ENCODE measurements at regions not wholly inside any gene's neighbourhood (a gene's known extent, or its start where the extent isn't known, plus 50 kb on each side); places are given as distances from the start of the nearest gene placed in this dataset.

DNA sequence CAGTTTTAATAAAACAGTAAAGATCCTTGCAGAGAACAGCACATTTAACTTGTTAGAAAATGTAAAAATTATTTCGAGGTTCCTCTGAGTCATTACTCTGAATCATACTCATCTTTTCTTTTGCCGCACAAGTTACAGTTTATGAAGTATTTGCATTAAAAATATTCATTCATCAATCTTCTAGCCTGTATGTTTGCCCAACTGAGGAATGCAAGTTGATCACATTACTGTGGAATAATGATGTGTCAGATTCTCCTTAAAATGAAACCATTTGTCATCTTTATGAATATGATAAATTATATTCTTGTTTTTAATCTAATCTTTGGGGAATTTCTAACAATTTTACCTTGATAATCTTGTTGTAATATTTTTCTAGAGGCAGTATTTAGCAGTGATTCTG, 340.4 kb upstream of the OPRM1 start:
- TF ChIP-seq, protein P1, sequence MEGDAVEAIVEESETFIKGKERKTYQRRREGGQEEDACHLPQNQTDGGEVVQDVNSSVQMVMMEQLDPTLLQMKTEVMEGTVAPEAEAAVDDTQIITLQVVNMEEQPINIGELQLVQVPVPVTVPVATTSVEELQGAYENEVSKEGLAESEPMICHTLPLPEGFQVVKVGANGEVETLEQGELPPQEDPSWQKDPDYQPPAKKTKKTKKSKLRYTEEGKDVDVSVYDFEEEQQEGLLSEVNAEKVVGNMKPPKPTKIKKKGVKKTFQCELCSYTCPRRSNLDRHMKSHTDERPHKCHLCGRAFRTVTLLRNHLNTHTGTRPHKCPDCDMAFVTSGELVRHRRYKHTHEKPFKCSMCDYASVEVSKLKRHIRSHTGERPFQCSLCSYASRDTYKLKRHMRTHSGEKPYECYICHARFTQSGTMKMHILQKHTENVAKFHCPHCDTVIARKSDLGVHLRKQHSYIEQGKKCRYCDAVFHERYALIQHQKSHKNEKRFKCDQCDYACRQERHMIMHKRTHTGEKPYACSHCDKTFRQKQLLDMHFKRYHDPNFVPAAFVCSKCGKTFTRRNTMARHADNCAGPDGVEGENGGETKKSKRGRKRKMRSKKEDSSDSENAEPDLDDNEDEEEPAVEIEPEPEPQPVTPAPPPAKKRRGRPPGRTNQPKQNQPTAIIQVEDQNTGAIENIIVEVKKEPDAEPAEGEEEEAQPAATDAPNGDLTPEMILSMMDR (IDR thresholded peaks at IDR 0.05 in 8 of 11, conservative IDR thresholded peaks at IDR 0.05 in 3 of 11): no peak
- TF ChIP-seq POLR2A (IDR thresholded peaks at IDR 0.05) (no peak), POLR2AphosphoS5 (IDR thresholded peaks at IDR 0.05) (no peak)
